ENCODE measurements at regions not wholly inside any gene's neighbourhood (a gene's known extent, or its start where the extent isn't known, plus 50 kb on each side); places are given as distances from the start of the nearest gene placed in this dataset.

GRCh38 chr13:74768521-74769085, 634.4 kb upstream of the KLF12 start:
- Histone ChIP-seq H4K20me1 (ENCODE audit: insufficient read depth, poor library complexity, severe bottlenecking) (no peaks in the 10 kb centered on the region), H3K27me3 (no peaks in the 10 kb centered on the region), H3K4me1 (ENCODE audit: insufficient read depth) (no peaks in the 10 kb centered on the region), H3K36me3 (replicated peaks; ENCODE audit: insufficient read depth, low read depth) (no peaks in the 10 kb centered on the region), H3K27ac (no peak overlapping the region), H3K79me2 (no peaks in the 10 kb centered on the region), H3K4me2 (no peak overlapping the region), H3K9me2 (replicated peaks; ENCODE audit: insufficient read depth) (no peaks in the 10 kb centered on the region), H2AFZ (no peak overlapping the region), H3K4me3 (no peak overlapping the region), H3K9me3 (ENCODE audit: low read depth) (no peaks in the 10 kb centered on the region)
- TF ChIP-seq EZH2phosphoT487 (IDR thresholded peaks at IDR 0.05; ENCODE audit: low read depth, severe bottlenecking, unreplicated experiment) (no peak), CTCF (IDR thresholded peaks at IDR 0.05; ENCODE audit: poor library complexity) (no peak), EZH2 (IDR thresholded peaks at IDR 0.05; ENCODE audit: borderline replicate concordance) (no peak)
- 48% methylated on average over 5 of the region's 5 CpGs for WGBS (ENCODE audit: low lambda C conversion rate, missing lambda C conversion rate)
- DNase-seq (ENCODE audit: low spot score): no peak

- no peaks in the 10 kb centered on the region for H3K9me2 ChIP-seq (replicated peaks; ENCODE audit: insufficient read depth)
- H3K27me3 ChIP-seq: no peaks in the 10 kb centered on the region
- no peak for DNase-seq (ENCODE audit: low spot score)
- no peak overlapping the region for H3K4me2 ChIP-seq
- no peaks in the 10 kb centered on the region for H3K9me3 ChIP-seq (ENCODE audit: low read depth)
- WGBS (ENCODE audit: low lambda C conversion rate, missing lambda C conversion rate): 93% methylated on average over 1 of the region's 1 CpG
- no peaks in the 10 kb centered on the region for H3K79me2 ChIP-seq
- H2AFZ ChIP-seq: no peak overlapping the region
- H4K20me1 ChIP-seq (ENCODE audit: insufficient read depth, poor library complexity, severe bottlenecking): no peaks in the 10 kb centered on the region
- H3K4me1 ChIP-seq (ENCODE audit: insufficient read depth): no peaks in the 10 kb centered on the region
- no peak overlapping the region for H3K27ac ChIP-seq
- TF ChIP-seq EZH2phosphoT487 (IDR thresholded peaks at IDR 0.05; ENCODE audit: low read depth, severe bottlenecking, unreplicated experiment) (no peak), EZH2 (IDR thresholded peaks at IDR 0.05; ENCODE audit: borderline replicate concordance) (no peak), CTCF (IDR thresholded peaks at IDR 0.05; ENCODE audit: poor library complexity) (no peak)
- H3K36me3 ChIP-seq (replicated peaks; ENCODE audit: insufficient read depth, low read depth): no peaks in the 10 kb centered on the region
- H3K4me3 ChIP-seq: no peak overlapping the region
Observed at GRCh38 chr13:74767050-74767449, 632.8 kb upstream of the KLF12 start.

GRCh38 chr13:74765955-74766354, 631.8 kb upstream of the KLF12 start:
- no peaks in the 10 kb centered on the region for H4K20me1 ChIP-seq (ENCODE audit: insufficient read depth, poor library complexity, severe bottlenecking)
- H3K79me2 ChIP-seq: no peaks in the 10 kb centered on the region
- no peak for DNase-seq (ENCODE audit: low spot score)
- no peak overlapping the region for H2AFZ ChIP-seq
- no peak overlapping the region for H3K4me3 ChIP-seq
- H3K27me3 ChIP-seq: no peaks in the 10 kb centered on the region
- H3K27ac ChIP-seq: no peak overlapping the region
- H3K4me2 ChIP-seq: no peak overlapping the region
- no peaks in the 10 kb centered on the region for H3K4me1 ChIP-seq (ENCODE audit: insufficient read depth)
- H3K36me3 ChIP-seq (replicated peaks; ENCODE audit: insufficient read depth, low read depth): no peaks in the 10 kb centered on the region
- H3K9me2 ChIP-seq (replicated peaks; ENCODE audit: insufficient read depth): no peaks in the 10 kb centered on the region
- TF ChIP-seq CTCF (IDR thresholded peaks at IDR 0.05; ENCODE audit: poor library complexity) (no peak), EZH2 (IDR thresholded peaks at IDR 0.05; ENCODE audit: borderline replicate concordance) (no peak), EZH2phosphoT487 (IDR thresholded peaks at IDR 0.05; ENCODE audit: low read depth, severe bottlenecking, unreplicated experiment) (no peak)
- no peaks in the 10 kb centered on the region for H3K9me3 ChIP-seq (ENCODE audit: low read depth)
- 64% methylated on average over 5 of the region's 5 CpGs for WGBS (ENCODE audit: low lambda C conversion rate, missing lambda C conversion rate)
